ENCODE measurements at regions not wholly inside any gene's neighbourhood (a gene's known extent, or its start where the extent isn't known, plus 50 kb on each side); places are given as distances from the start of the nearest gene placed in this dataset.
A peak's percentile ranks its signal among the peaks of the same experiment; 100 is the strongest.

- TF ChIP-seq POLR2A (IDR thresholded peaks at IDR 0.05) = no peak
- TF ChIP-seq POLR2AphosphoS5 (IDR thresholded peaks at IDR 0.05; ENCODE audit: insufficient read depth in 1 of 2, low read depth in 1 of 2) = peak in 1 of 2 donors; percentile 28
- TF ChIP-seq CTCF (IDR thresholded peaks at IDR 0.05) = no peak
These were observed 266.0 kb upstream of the BTG1 start for GRCh38 chr12:92411687-92412086.
